ENCODE measurements at regions not wholly inside any gene's neighbourhood (a gene's known extent, or its start where the extent isn't known, plus 50 kb on each side); places are given as distances from the start of the nearest gene placed in this dataset.

GRCh38 chr15:26134152-26134551 lies 271.0 kb upstream of the ATP10A start:
- TF ChIP-seq CTCF (IDR thresholded peaks at IDR 0.05), result no peak
- ATAC-seq, result no peak
- H3K4me1 Mint-ChIP-seq (ENCODE audit: low read depth), result no peaks in the 10 kb centered on the region
- intact Hi-C loops (cut with micrococcal nuclease), result no loop called here
- H3K36me3 Mint-ChIP-seq (ENCODE audit: low read depth), result no peaks in the 10 kb centered on the region
- no peaks in the 10 kb centered on the region for H3K9me3 Mint-ChIP-seq
- POLR2A ChIA-PET, result no interaction called here
- H3K4me3 Mint-ChIP-seq, result no peak overlapping the region
- CTCF ChIA-PET, result no interaction called here
- no peak for DNase-seq
- peaks cover 8% of the 10 kb centered on the region for H3K27me3 Mint-ChIP-seq
- no peak overlapping the region for H3K27ac Mint-ChIP-seq

GRCh38 chr15:26132811-26133210 lies 269.7 kb upstream of the ATP10A start:
- no peak for ATAC-seq
- Mint-ChIP-seq H3K4me1 (ENCODE audit: low read depth) (no peaks in the 10 kb centered on the region), H3K27ac (no peak overlapping the region), H3K4me3 (no peak overlapping the region), H3K36me3 (ENCODE audit: low read depth) (no peaks in the 10 kb centered on the region), H3K27me3 (peaks cover 8% of the 10 kb centered on the region), H3K9me3 (no peaks in the 10 kb centered on the region)
- intact Hi-C loops (cut with micrococcal nuclease), result no loop called here
- no peak for DNase-seq
- TF ChIP-seq CTCF (IDR thresholded peaks at IDR 0.05), result no peak
- ChIA-PET CTCF (no interaction called here), POLR2A (no interaction called here)

GRCh38 chr15:26129852-26130251 lies 266.7 kb upstream of the ATP10A start:
- CTCF ChIA-PET, result no interaction called here
- H3K27me3 Mint-ChIP-seq, result peaks cover 8% of the 10 kb centered on the region

GRCh38 chr15:26128611-26129140 lies 265.5 kb upstream of the ATP10A start:
- no peaks in the 10 kb centered on the region for H3K4me1 Mint-ChIP-seq (ENCODE audit: low read depth)
- no peak overlapping the region for H3K4me3 Mint-ChIP-seq
- ChIA-PET CTCF (no interaction called here), POLR2A (no interaction called here)
- no peak for ATAC-seq
- intact Hi-C loops (cut with micrococcal nuclease), result no loop called here
- no peak overlapping the region for H3K27ac Mint-ChIP-seq
- peaks cover 8% of the 10 kb centered on the region for H3K27me3 Mint-ChIP-seq
- H3K9me3 Mint-ChIP-seq, result no peaks in the 10 kb centered on the region
- no peak for TF ChIP-seq CTCF (IDR thresholded peaks at IDR 0.05)
- no peak for DNase-seq
- H3K36me3 Mint-ChIP-seq (ENCODE audit: low read depth), result no peaks in the 10 kb centered on the region

More at GRCh38 chr15:26129852-26130251, 266.7 kb upstream of the ATP10A start:
- POLR2A ChIA-PET, result no interaction called here
- TF ChIP-seq CTCF (IDR thresholded peaks at IDR 0.05), result no peak
- H3K4me1 Mint-ChIP-seq (ENCODE audit: low read depth), result no peaks in the 10 kb centered on the region
- ATAC-seq (no peak), DNase-seq (no peak)
- no peak overlapping the region for H3K4me3 Mint-ChIP-seq
- no peaks in the 10 kb centered on the region for H3K9me3 Mint-ChIP-seq
- no peaks in the 10 kb centered on the region for H3K36me3 Mint-ChIP-seq (ENCODE audit: low read depth)
- H3K27ac Mint-ChIP-seq, result no peak overlapping the region
- intact Hi-C loops (cut with micrococcal nuclease), result no loop called here

- no peak for DNase-seq
- Mint-ChIP-seq H3K36me3 (ENCODE audit: low read depth) (no peaks in the 10 kb centered on the region), H3K9me3 (no peaks in the 10 kb centered on the region), H3K27me3 (peaks cover 4% of the 10 kb centered on the region), H3K4me1 (ENCODE audit: low read depth) (no peaks in the 10 kb centered on the region), H3K27ac (no peak overlapping the region), H3K4me3 (no peak overlapping the region)
- ChIA-PET CTCF (no interaction called here), POLR2A (no interaction called here)
- TF ChIP-seq CTCF (IDR thresholded peaks at IDR 0.05), result no peak
- intact Hi-C loops (cut with micrococcal nuclease), result no loop called here
- no peak for ATAC-seq
Measured at GRCh38 chr15:26126819-26127387, 263.8 kb upstream of the ATP10A start.
